ENCODE measurements at regions not wholly inside any gene's neighbourhood (a gene's known extent, or its start where the extent isn't known, plus 50 kb on each side); places are given as distances from the start of the nearest gene placed in this dataset.

- intact Hi-C loops (cut with micrococcal nuclease), result no loop called here
- TF ChIP-seq, protein P1, sequence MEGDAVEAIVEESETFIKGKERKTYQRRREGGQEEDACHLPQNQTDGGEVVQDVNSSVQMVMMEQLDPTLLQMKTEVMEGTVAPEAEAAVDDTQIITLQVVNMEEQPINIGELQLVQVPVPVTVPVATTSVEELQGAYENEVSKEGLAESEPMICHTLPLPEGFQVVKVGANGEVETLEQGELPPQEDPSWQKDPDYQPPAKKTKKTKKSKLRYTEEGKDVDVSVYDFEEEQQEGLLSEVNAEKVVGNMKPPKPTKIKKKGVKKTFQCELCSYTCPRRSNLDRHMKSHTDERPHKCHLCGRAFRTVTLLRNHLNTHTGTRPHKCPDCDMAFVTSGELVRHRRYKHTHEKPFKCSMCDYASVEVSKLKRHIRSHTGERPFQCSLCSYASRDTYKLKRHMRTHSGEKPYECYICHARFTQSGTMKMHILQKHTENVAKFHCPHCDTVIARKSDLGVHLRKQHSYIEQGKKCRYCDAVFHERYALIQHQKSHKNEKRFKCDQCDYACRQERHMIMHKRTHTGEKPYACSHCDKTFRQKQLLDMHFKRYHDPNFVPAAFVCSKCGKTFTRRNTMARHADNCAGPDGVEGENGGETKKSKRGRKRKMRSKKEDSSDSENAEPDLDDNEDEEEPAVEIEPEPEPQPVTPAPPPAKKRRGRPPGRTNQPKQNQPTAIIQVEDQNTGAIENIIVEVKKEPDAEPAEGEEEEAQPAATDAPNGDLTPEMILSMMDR (IDR thresholded peaks at IDR 0.05; ENCODE audit: unreplicated experiment), result no peak
- Mint-ChIP-seq H3K27me3 (ENCODE audit: insufficient read depth, unreplicated experiment) (no peaks in the 10 kb centered on the region), H3K36me3 (ENCODE audit: insufficient read depth, unreplicated experiment) (no peaks in the 10 kb centered on the region), H3K27ac (ENCODE audit: low read depth, unreplicated experiment) (no peak overlapping the region), H3K4me1 (ENCODE audit: insufficient read depth, unreplicated experiment) (peaks cover 16% of the 10 kb centered on the region), H3K4me3 (ENCODE audit: unreplicated experiment) (no peak overlapping the region), H3K9me3 (ENCODE audit: unreplicated experiment) (no peaks in the 10 kb centered on the region)
- ChIA-PET CTCF (interaction anchor here (0.6 kb wide), 1 partner anchor 1956 kb away, joined by 3 read pairs; no protein-coding TSS in a partner anchor), POLR2A (interaction anchor here (0.6 to 1.2 kb wide), 3 partner anchors 111 to 1069 kb away, joined by 3 to 8 read pairs (median 6); no protein-coding TSS in a partner anchor)
- DNase-seq (ENCODE audit: unreplicated experiment), result no peak
- BruUV-seq (replicated peaks), result no TSS peak
These were observed 265.8 kb downstream of the SYK start for GRCh38 chr9:91067306-91067860.

GRCh38 chr9:91071184-91071990, 269.8 kb downstream of the SYK start:
- no peak overlapping the region for H3K4me3 Mint-ChIP-seq (ENCODE audit: unreplicated experiment)
- H3K4me1 Mint-ChIP-seq (ENCODE audit: insufficient read depth, unreplicated experiment), result peaks cover 21% of the 10 kb centered on the region
- H3K9me3 Mint-ChIP-seq (ENCODE audit: unreplicated experiment), result no peaks in the 10 kb centered on the region
- H3K27ac Mint-ChIP-seq (ENCODE audit: low read depth, unreplicated experiment), result peak overlapping the region; percentile 85
- TF ChIP-seq, protein P1 (IDR thresholded peaks at IDR 0.05; ENCODE audit: unreplicated experiment), result no peak
- BruUV-seq (replicated peaks), result TSS peak; percentile 44
- ChIA-PET CTCF (interaction anchor here (0.5 to 2.0 kb wide), 9 partner anchors 10 to 1090 kb away, joined by 3 to 8 read pairs (median 4); no protein-coding TSS in a partner anchor), POLR2A (interaction anchor here (0.6 to 1.8 kb wide), 15 partner anchors 10 to 355 kb away, joined by 3 to 21 read pairs (median 3); no protein-coding TSS in a partner anchor)
- intact Hi-C loops (cut with micrococcal nuclease), result no loop called here
- peaks cover 4% of the 10 kb centered on the region for H3K36me3 Mint-ChIP-seq (ENCODE audit: insufficient read depth, unreplicated experiment)
- peak; percentile 94 for DNase-seq (ENCODE audit: unreplicated experiment)
- no peaks in the 10 kb centered on the region for H3K27me3 Mint-ChIP-seq (ENCODE audit: insufficient read depth, unreplicated experiment)

GRCh38 chr9:91073049-91073810, 271.6 kb downstream of the SYK start:
- ChIA-PET POLR2A (interaction anchor here (0.7 kb wide), 1 partner anchor 509 kb away, joined by 3 read pairs; no protein-coding TSS in a partner anchor), CTCF (interaction anchor here (1.1 kb wide), 1 partner anchor 104 kb away, joined by 3 read pairs; no protein-coding TSS in a partner anchor)
- Mint-ChIP-seq H3K9me3 (ENCODE audit: unreplicated experiment) (no peaks in the 10 kb centered on the region), H3K27me3 (ENCODE audit: insufficient read depth, unreplicated experiment) (no peaks in the 10 kb centered on the region), H3K4me3 (ENCODE audit: unreplicated experiment) (no peak overlapping the region), H3K27ac (ENCODE audit: low read depth, unreplicated experiment) (no peak overlapping the region), H3K4me1 (ENCODE audit: insufficient read depth, unreplicated experiment) (peaks cover 21% of the 10 kb centered on the region), H3K36me3 (ENCODE audit: insufficient read depth, unreplicated experiment) (peaks cover 4% of the 10 kb centered on the region)
- TF ChIP-seq, protein P1 (IDR thresholded peaks at IDR 0.05; ENCODE audit: unreplicated experiment), result no peak
- BruUV-seq (replicated peaks), result no TSS peak
- no peak for DNase-seq (ENCODE audit: unreplicated experiment)
- intact Hi-C loops (cut with micrococcal nuclease), result no loop called here

Measured in MCF 10A (cell line).